OCI-LY3 (cell line): ENCODE measurements at regions not wholly inside any gene's neighbourhood (a gene's known extent, or its start where the extent isn't known, plus 50 kb on each side); places are given as distances from the start of the nearest gene placed in this dataset.

Experiments used
- CTCF ChIP-seq: fragments of 200-600, 300-600 bp; sonication (generic); IDR thresholded peaks from 2 replicates; pipeline ENCODE4 v1.5.1; 2014; ENCODE audit warnings: antibody characterized with exemption, low read length, low read depth
- EZH2phosphoT487 ChIP-seq: fragments of 200-600 bp; shearing (Covaris generic); IDR thresholded peaks from 2 replicates; pipeline ENCODE4 v1.6.1; 2018; ENCODE audit warnings: antibody characterized with exemption, mixed run types, low read depth

- TF ChIP-seq CTCF (no peak), EZH2phosphoT487 (no peak)
Observed at GRCh38 chr1:219774386-219774785, 154.0 kb downstream of the SLC30A10 start.
